H9 (cell line): ENCODE measurements at regions not wholly inside any gene's neighbourhood (a gene's known extent, or its start where the extent isn't known, plus 50 kb on each side); places are given as distances from the start of the nearest gene placed in this dataset.

Source experiments
- DNase-seq: peaks from one replicate; pipeline ENCODE4 v3.0.0-alpha.2; 2017
- H2AFZ ChIP-seq: one replicate; pipeline ENCODE4 v1.6.1; 2013; ENCODE audit warnings: mild to moderate bottlenecking, low read length, control low read depth, moderate library complexity
- H2AK5ac ChIP-seq: 2 replicates; pipeline ENCODE4 v1.6.1; 2013; ENCODE audit warnings: low read length, control low read depth, mixed read lengths; ENCODE audit not compliant: insufficient read length
- H2BK120ac ChIP-seq: one replicate; pipeline ENCODE4 v1.6.1; 2013; ENCODE audit warnings: low read depth, mild to moderate bottlenecking, low read length, control low read depth, inconsistent platforms; ENCODE audit not compliant: poor library complexity, severe bottlenecking
- H2BK12ac ChIP-seq: 2 replicates; pipeline ENCODE4 v1.6.1; 2013; ENCODE audit warnings: low read length, control low read depth, mixed read lengths, low read depth; ENCODE audit not compliant: insufficient read length
- H2BK15ac ChIP-seq: 2 replicates; pipeline ENCODE4 v1.6.1; 2013; ENCODE audit warnings: low read depth, low read length, control low read depth
- H2BK20ac ChIP-seq: one replicate; pipeline ENCODE4 v1.6.1; 2013; ENCODE audit warnings: low read depth, mild to moderate bottlenecking, low read length, control low read depth, inconsistent platforms; ENCODE audit not compliant: poor library complexity, severe bottlenecking
- H2BK5ac ChIP-seq: 2 replicates; pipeline ENCODE4 v1.6.1; 2013; ENCODE audit warnings: low read length, control low read depth, mixed read lengths; ENCODE audit not compliant: insufficient read length
- H3K14ac ChIP-seq: 2 replicates; pipeline ENCODE4 v1.6.1; 2013; ENCODE audit warnings: low read length, control low read depth; ENCODE audit not compliant: insufficient read depth
- H3K18ac ChIP-seq: 2 replicates; pipeline ENCODE4 v1.6.1; 2013; ENCODE audit warnings: low read depth, mild to moderate bottlenecking, mixed read lengths, low read length, control low read depth; ENCODE audit not compliant: insufficient read length
- H3K23ac ChIP-seq: 2 replicates; pipeline ENCODE4 v1.6.1; 2013; ENCODE audit warnings: low read length, control low read depth, mixed read lengths, low read depth; ENCODE audit not compliant: insufficient read length
- H3K23me2 ChIP-seq: 2 replicates; pipeline ENCODE4 v1.6.1; 2013; ENCODE audit warnings: low read depth, mild to moderate bottlenecking, mixed read lengths, low read length, control low read depth; ENCODE audit not compliant: insufficient read length, poor library complexity, severe bottlenecking
- H3K27ac ChIP-seq: 2 replicates; pipeline ENCODE4 v1.5.1; 2013; ENCODE audit warnings: low read length, control low read depth, mixed read lengths, low read depth; ENCODE audit not compliant: insufficient read length
- H3K27me3 ChIP-seq: 2 replicates; pipeline ENCODE4 v1.6.1; 2013; ENCODE audit warnings: low read length, control low read depth, inconsistent platforms; ENCODE audit not compliant: insufficient read depth
- H3K4ac ChIP-seq: 2 replicates; pipeline ENCODE4 v1.6.1; 2013; ENCODE audit warnings: low read depth, mild to moderate bottlenecking, control low read depth, inconsistent platforms, low read length, moderate library complexity
- H3K4me1 ChIP-seq: 2 replicates; pipeline ENCODE4 v1.6.1; 2013; ENCODE audit warnings: low read length, control low read depth, inconsistent platforms; ENCODE audit not compliant: insufficient read depth
- H3K4me2 ChIP-seq: 2 replicates; pipeline ENCODE4 v1.6.1; 2013; ENCODE audit warnings: low read length, control low read depth, mixed read lengths; ENCODE audit not compliant: insufficient read length, insufficient read depth
- H3K56ac ChIP-seq: 2 replicates; pipeline ENCODE4 v1.6.1; 2013; ENCODE audit warnings: low read depth, mild to moderate bottlenecking, mixed read lengths, low read length, control low read depth; ENCODE audit not compliant: insufficient read length
- H3K79me1 ChIP-seq: 2 replicates; pipeline ENCODE4 v1.6.1; 2013; ENCODE audit warnings: low read depth, mild to moderate bottlenecking, moderate library complexity, low read length, control low read depth, inconsistent platforms; ENCODE audit not compliant: insufficient read depth, poor library complexity, severe bottlenecking
- H3K79me2 ChIP-seq: 2 replicates; pipeline ENCODE4 v1.6.1; 2013; ENCODE audit warnings: low read length, control low read depth, inconsistent platforms; ENCODE audit not compliant: insufficient read depth
- H3K9ac ChIP-seq: 2 replicates; pipeline ENCODE4 v1.6.1; 2013; ENCODE audit warnings: low read length, control low read depth, mixed read lengths; ENCODE audit not compliant: insufficient read length; ENCODE audit errors: extremely low read depth
- H3K9me3 ChIP-seq: one replicate; pipeline ENCODE4 v1.6.1; 2013; ENCODE audit warnings: low read depth, low read length, inconsistent platforms; ENCODE audit not compliant: control insufficient read depth
- H3T11ph ChIP-seq: one replicate; pipeline ENCODE4 v1.6.1; 2013; ENCODE audit warnings: mild to moderate bottlenecking, low read length, control low read depth, inconsistent platforms
- H4K20me1 ChIP-seq: one replicate; pipeline ENCODE4 v1.6.1; 2013; ENCODE audit not compliant: control insufficient read depth, insufficient read length, insufficient read depth
- H4K5ac ChIP-seq: 2 replicates; pipeline ENCODE4 v1.6.1; 2013; ENCODE audit warnings: low read depth, mild to moderate bottlenecking, mixed read lengths, low read length, control low read depth; ENCODE audit not compliant: insufficient read length
- H4K8ac ChIP-seq: replicated peaks from 2 replicates; pipeline ENCODE4 v1.6.1; 2013; ENCODE audit warnings: low read length, control low read depth, mixed read lengths, low read depth; ENCODE audit not compliant: insufficient read length
- H4K91ac ChIP-seq: 2 replicates; pipeline ENCODE4 v1.6.1; 2013; ENCODE audit warnings: low read depth, mild to moderate bottlenecking, moderate library complexity, mixed read lengths, low read length, control low read depth; ENCODE audit not compliant: insufficient read length
- H3K27ac Mint-ChIP-seq, 3 experiments: 2 replicates in 2 of 3; 3 replicates in 1 of 3; pipeline ENCODE4 v1.8.0; 2020 to 2021; ENCODE audit warnings: mixed read lengths in 3 of 3, mild to moderate bottlenecking in 1 of 3, moderate library complexity in 1 of 3
- H3K27me3 Mint-ChIP-seq: 2 replicates; pipeline ENCODE4 v1.8.0; 2021; ENCODE audit warnings: low read depth, mild to moderate bottlenecking, moderate library complexity, mixed read lengths
- H3K36me3 Mint-ChIP-seq, 3 experiments: 2 replicates in 2 of 3; 3 replicates in 1 of 3; pipeline ENCODE4 v1.8.0; 2020 to 2021; ENCODE audit warnings: low read depth in 3 of 3, mixed read lengths in 3 of 3; ENCODE audit not compliant: insufficient read depth in 1 of 3
- H3K4me1 Mint-ChIP-seq, 2 experiments: 2 replicates each; pipeline ENCODE4 v1.8.0; 2020; ENCODE audit warnings: mixed read lengths in 2 of 2
- H3K4me3 Mint-ChIP-seq, 2 experiments: 2 replicates in 1 of 2; 3 replicates in 1 of 2; pipeline ENCODE4 v1.8.0; 2020 to 2021; ENCODE audit warnings: mild to moderate bottlenecking in 2 of 2, mixed read lengths in 2 of 2, moderate library complexity in 1 of 2
- H3K9me3 Mint-ChIP-seq, 2 experiments: 2 replicates in 1 of 2; 3 replicates in 1 of 2; pipeline ENCODE4 v1.8.0; 2020; ENCODE audit warnings: mild to moderate bottlenecking in 2 of 2, mixed read lengths in 2 of 2, moderate library complexity in 1 of 2
- CTCF ChIP-seq: fragments of 200-600 bp; sonication (generic); conservative IDR thresholded peaks from 3 replicates; pipeline ENCODE4 v1.8.0; 2021; ENCODE audit warnings: antibody characterized with exemption, mild to moderate bottlenecking
- WGBS: extraction: QIAGEN DNeasy Blood & Tissue Kit; methylation state at CpG from one replicate; pipeline ENCODE4 v1.1.7; 2013; ENCODE audit warnings: missing lambda C conversion rate, low lambda C conversion rate, mixed read lengths; ENCODE audit not compliant: insufficient read length; ENCODE audit errors: extremely low coverage; 5-methylcytosine and 5-hydroxymethylcytosine counted together

GRCh38 chr11:112863305-112863704 lies 97.9 kb upstream of the NCAM1 start:
- Mint-ChIP-seq H3K27ac (no peak overlapping the region), H3K4me3 (no peak overlapping the region), H3K9me3 (peaks cover 6 to 17% of the 10 kb centered on the region in 2 experiments; a peak in 4 of 5 replicates), H3K27me3 (peaks cover 2% of the 10 kb centered on the region), H3K4me1 (no peaks in the 10 kb centered on the region), H3K36me3 (peaks cover 1 to 6% (median 2%) of the 10 kb centered on the region in 3 experiments; a peak in 1 of 7 replicates)
- no peak for DNase-seq
- no peak overlapping the region for H3T11ph ChIP-seq
- H4K20me1 ChIP-seq = no peaks in the 10 kb centered on the region
- no peaks in the 10 kb centered on the region for H3K27me3 ChIP-seq
- no peak overlapping the region for H3K14ac ChIP-seq
- no peak overlapping the region for H2BK20ac ChIP-seq
- H2AFZ ChIP-seq = no peak overlapping the region
- TF ChIP-seq CTCF = no peak
- no peak overlapping the region for H2BK15ac ChIP-seq
- no peak overlapping the region for H2BK120ac ChIP-seq
- H3K4me1 ChIP-seq = no peaks in the 10 kb centered on the region
- H3K9ac ChIP-seq = no peak overlapping the region
- no peak overlapping the region for H3K27ac ChIP-seq
- H3K23me2 ChIP-seq = no peaks in the 10 kb centered on the region
- no peak overlapping the region for H4K5ac ChIP-seq
- H3K23ac ChIP-seq = no peak overlapping the region
- no peaks in the 10 kb centered on the region for H3K79me2 ChIP-seq
- H4K8ac ChIP-seq = no peak overlapping the region
- H3K79me1 ChIP-seq = no peaks in the 10 kb centered on the region
- no peak overlapping the region for H2BK5ac ChIP-seq
- H4K91ac ChIP-seq = no peak overlapping the region
- no peak overlapping the region for H3K56ac ChIP-seq
- H3K9me3 ChIP-seq = no peaks in the 10 kb centered on the region
- no peak overlapping the region for H3K4ac ChIP-seq
- H2BK12ac ChIP-seq = no peak overlapping the region
- WGBS = no CpG with 5 or more reads among the region's 1 CpG
- H3K4me2 ChIP-seq = no peak overlapping the region
- H2AK5ac ChIP-seq = no peak overlapping the region
- H3K18ac ChIP-seq = no peak overlapping the region
